H9 (cell line): ENCODE measurements at regions not wholly inside any gene's neighbourhood (a gene's known extent, or its start where the extent isn't known, plus 50 kb on each side); places are given as distances from the start of the nearest gene placed in this dataset.

ENCODE experiments used
- DNase-seq: peaks from one replicate; pipeline ENCODE4 v3.0.0-alpha.2; 2017
- H2AFZ ChIP-seq: one replicate; pipeline ENCODE4 v1.6.1; 2013; ENCODE audit warnings: mild to moderate bottlenecking, low read length, control low read depth, moderate library complexity
- H2AK5ac ChIP-seq: 2 replicates; pipeline ENCODE4 v1.6.1; 2013; ENCODE audit warnings: low read length, control low read depth, mixed read lengths; ENCODE audit not compliant: insufficient read length
- H2BK120ac ChIP-seq: one replicate; pipeline ENCODE4 v1.6.1; 2013; ENCODE audit warnings: low read depth, mild to moderate bottlenecking, low read length, control low read depth, inconsistent platforms; ENCODE audit not compliant: poor library complexity, severe bottlenecking
- H2BK12ac ChIP-seq: 2 replicates; pipeline ENCODE4 v1.6.1; 2013; ENCODE audit warnings: low read length, control low read depth, mixed read lengths, low read depth; ENCODE audit not compliant: insufficient read length
- H2BK15ac ChIP-seq: 2 replicates; pipeline ENCODE4 v1.6.1; 2013; ENCODE audit warnings: low read depth, low read length, control low read depth
- H2BK20ac ChIP-seq: one replicate; pipeline ENCODE4 v1.6.1; 2013; ENCODE audit warnings: low read depth, mild to moderate bottlenecking, low read length, control low read depth, inconsistent platforms; ENCODE audit not compliant: poor library complexity, severe bottlenecking
- H2BK5ac ChIP-seq: 2 replicates; pipeline ENCODE4 v1.6.1; 2013; ENCODE audit warnings: low read length, control low read depth, mixed read lengths; ENCODE audit not compliant: insufficient read length
- H3K14ac ChIP-seq: 2 replicates; pipeline ENCODE4 v1.6.1; 2013; ENCODE audit warnings: low read length, control low read depth; ENCODE audit not compliant: insufficient read depth
- H3K18ac ChIP-seq: 2 replicates; pipeline ENCODE4 v1.6.1; 2013; ENCODE audit warnings: low read depth, mild to moderate bottlenecking, mixed read lengths, low read length, control low read depth; ENCODE audit not compliant: insufficient read length
- H3K23ac ChIP-seq: 2 replicates; pipeline ENCODE4 v1.6.1; 2013; ENCODE audit warnings: low read length, control low read depth, mixed read lengths, low read depth; ENCODE audit not compliant: insufficient read length
- H3K23me2 ChIP-seq: 2 replicates; pipeline ENCODE4 v1.6.1; 2013; ENCODE audit warnings: low read depth, mild to moderate bottlenecking, mixed read lengths, low read length, control low read depth; ENCODE audit not compliant: insufficient read length, poor library complexity, severe bottlenecking
- H3K27ac ChIP-seq: 2 replicates; pipeline ENCODE4 v1.5.1; 2013; ENCODE audit warnings: low read length, control low read depth, mixed read lengths, low read depth; ENCODE audit not compliant: insufficient read length
- H3K27me3 ChIP-seq: 2 replicates; pipeline ENCODE4 v1.6.1; 2013; ENCODE audit warnings: low read length, control low read depth, inconsistent platforms; ENCODE audit not compliant: insufficient read depth
- H3K4ac ChIP-seq: 2 replicates; pipeline ENCODE4 v1.6.1; 2013; ENCODE audit warnings: low read depth, mild to moderate bottlenecking, control low read depth, inconsistent platforms, low read length, moderate library complexity
- H3K4me1 ChIP-seq: 2 replicates; pipeline ENCODE4 v1.6.1; 2013; ENCODE audit warnings: low read length, control low read depth, inconsistent platforms; ENCODE audit not compliant: insufficient read depth
- H3K4me2 ChIP-seq: 2 replicates; pipeline ENCODE4 v1.6.1; 2013; ENCODE audit warnings: low read length, control low read depth, mixed read lengths; ENCODE audit not compliant: insufficient read length, insufficient read depth
- H3K56ac ChIP-seq: 2 replicates; pipeline ENCODE4 v1.6.1; 2013; ENCODE audit warnings: low read depth, mild to moderate bottlenecking, mixed read lengths, low read length, control low read depth; ENCODE audit not compliant: insufficient read length
- H3K79me1 ChIP-seq: 2 replicates; pipeline ENCODE4 v1.6.1; 2013; ENCODE audit warnings: low read depth, mild to moderate bottlenecking, moderate library complexity, low read length, control low read depth, inconsistent platforms; ENCODE audit not compliant: insufficient read depth, poor library complexity, severe bottlenecking
- H3K79me2 ChIP-seq: 2 replicates; pipeline ENCODE4 v1.6.1; 2013; ENCODE audit warnings: low read length, control low read depth, inconsistent platforms; ENCODE audit not compliant: insufficient read depth
- H3K9ac ChIP-seq: 2 replicates; pipeline ENCODE4 v1.6.1; 2013; ENCODE audit warnings: low read length, control low read depth, mixed read lengths; ENCODE audit not compliant: insufficient read length; ENCODE audit errors: extremely low read depth
- H3K9me3 ChIP-seq: one replicate; pipeline ENCODE4 v1.6.1; 2013; ENCODE audit warnings: low read depth, low read length, inconsistent platforms; ENCODE audit not compliant: control insufficient read depth
- H3T11ph ChIP-seq: one replicate; pipeline ENCODE4 v1.6.1; 2013; ENCODE audit warnings: mild to moderate bottlenecking, low read length, control low read depth, inconsistent platforms
- H4K20me1 ChIP-seq: one replicate; pipeline ENCODE4 v1.6.1; 2013; ENCODE audit not compliant: control insufficient read depth, insufficient read length, insufficient read depth
- H4K5ac ChIP-seq: 2 replicates; pipeline ENCODE4 v1.6.1; 2013; ENCODE audit warnings: low read depth, mild to moderate bottlenecking, mixed read lengths, low read length, control low read depth; ENCODE audit not compliant: insufficient read length
- H4K8ac ChIP-seq: replicated peaks from 2 replicates; pipeline ENCODE4 v1.6.1; 2013; ENCODE audit warnings: low read length, control low read depth, mixed read lengths, low read depth; ENCODE audit not compliant: insufficient read length
- H4K91ac ChIP-seq: 2 replicates; pipeline ENCODE4 v1.6.1; 2013; ENCODE audit warnings: low read depth, mild to moderate bottlenecking, moderate library complexity, mixed read lengths, low read length, control low read depth; ENCODE audit not compliant: insufficient read length
- H3K27ac Mint-ChIP-seq, 3 experiments: 2 replicates in 2 of 3; 3 replicates in 1 of 3; pipeline ENCODE4 v1.8.0; 2020 to 2021; ENCODE audit warnings: mixed read lengths in 3 of 3, mild to moderate bottlenecking in 1 of 3, moderate library complexity in 1 of 3
- H3K27me3 Mint-ChIP-seq: 2 replicates; pipeline ENCODE4 v1.8.0; 2021; ENCODE audit warnings: low read depth, mild to moderate bottlenecking, moderate library complexity, mixed read lengths
- H3K36me3 Mint-ChIP-seq, 3 experiments: 2 replicates in 2 of 3; 3 replicates in 1 of 3; pipeline ENCODE4 v1.8.0; 2020 to 2021; ENCODE audit warnings: low read depth in 3 of 3, mixed read lengths in 3 of 3; ENCODE audit not compliant: insufficient read depth in 1 of 3
- H3K4me1 Mint-ChIP-seq, 2 experiments: 2 replicates each; pipeline ENCODE4 v1.8.0; 2020; ENCODE audit warnings: mixed read lengths in 2 of 2
- H3K4me3 Mint-ChIP-seq, 2 experiments: 2 replicates in 1 of 2; 3 replicates in 1 of 2; pipeline ENCODE4 v1.8.0; 2020 to 2021; ENCODE audit warnings: mild to moderate bottlenecking in 2 of 2, mixed read lengths in 2 of 2, moderate library complexity in 1 of 2
- H3K9me3 Mint-ChIP-seq, 2 experiments: 2 replicates in 1 of 2; 3 replicates in 1 of 2; pipeline ENCODE4 v1.8.0; 2020; ENCODE audit warnings: mild to moderate bottlenecking in 2 of 2, mixed read lengths in 2 of 2, moderate library complexity in 1 of 2
- CTCF ChIP-seq: fragments of 200-600 bp; sonication (generic); conservative IDR thresholded peaks from 3 replicates; pipeline ENCODE4 v1.8.0; 2021; ENCODE audit warnings: antibody characterized with exemption, mild to moderate bottlenecking

GRCh38 chr3:56856752-56857151 lies 55.0 kb upstream of the ARHGEF3 start:
- TF ChIP-seq CTCF = no peak
- no peaks in the 10 kb centered on the region for H3K27me3 Mint-ChIP-seq
- H4K5ac ChIP-seq = no peak overlapping the region
- H2BK20ac ChIP-seq = no peak overlapping the region
- no peak overlapping the region for H2BK5ac ChIP-seq
- H3K36me3 Mint-ChIP-seq = no peaks in the 10 kb centered on the region
- H3K14ac ChIP-seq = no peak overlapping the region
- DNase-seq = no peak
- no peak overlapping the region for H3K27ac ChIP-seq
- no peak overlapping the region for H3K4ac ChIP-seq
- H3K9me3 Mint-ChIP-seq = no peaks in the 10 kb centered on the region
- H3K23ac ChIP-seq = no peak overlapping the region
- no peaks in the 10 kb centered on the region for H3K23me2 ChIP-seq
- H3K9me3 ChIP-seq = no peaks in the 10 kb centered on the region
- no peak overlapping the region for H3K4me3 Mint-ChIP-seq
- H2BK15ac ChIP-seq = no peak overlapping the region
- H3K9ac ChIP-seq = no peak overlapping the region
- no peaks in the 10 kb centered on the region for H3K27me3 ChIP-seq
- H4K91ac ChIP-seq = no peak overlapping the region
- no peaks in the 10 kb centered on the region for H3K79me1 ChIP-seq
- no peak overlapping the region for H3K56ac ChIP-seq
- H2AFZ ChIP-seq = no peak overlapping the region
- no peak overlapping the region for H3T11ph ChIP-seq
- no peaks in the 10 kb centered on the region for H4K20me1 ChIP-seq
- no peak overlapping the region for H2AK5ac ChIP-seq
- H3K4me1 ChIP-seq = no peaks in the 10 kb centered on the region; the same call in 1 of the 2 replicates
- H4K8ac ChIP-seq = no peak overlapping the region
- no peak overlapping the region for H2BK12ac ChIP-seq
- no peak overlapping the region for H3K4me2 ChIP-seq
- H3K27ac Mint-ChIP-seq = no peak overlapping the region
- no peak overlapping the region for H3K18ac ChIP-seq
- no peaks in the 10 kb centered on the region for H3K79me2 ChIP-seq
- peaks cover 10 to 24% of the 10 kb centered on the region in 2 experiments for H3K4me1 Mint-ChIP-seq
- no peak overlapping the region for H2BK120ac ChIP-seq
